ENCODE measurements at regions not wholly inside any gene's neighbourhood (a gene's known extent, or its start where the extent isn't known, plus 50 kb on each side); places are given as distances from the start of the nearest gene placed in this dataset.

GRCh38 chr4:105092356-105092755 is 54.3 kb upstream of the TET2 start:
- no peaks in the 10 kb centered on the region for H3K27me3 ChIP-seq (replicated peaks in 1 of 2; ENCODE audit: control insufficient read depth in 2 of 2, insufficient read depth in 2 of 2, low read length in 1 of 2)
- DNase-seq (ENCODE audit: low read depth, low spot score) (no peak), FAIRE-seq (no peak), ATAC-seq (no peak)
- whole genome bisulfite sequencing (ENCODE audit: insufficient coverage, insufficient replicate concordance, low lambda C conversion rate, missing lambda C conversion rate), result 100% methylated on average over 1 of the region's 1 CpG
- no peaks in the 10 kb centered on the region for H3K4me1 ChIP-seq (ENCODE audit: control insufficient read depth, insufficient read depth, low read length)
- CTCF ChIA-PET, result no interaction called here
- H3K4me2 ChIP-seq (ENCODE audit: control insufficient read depth, insufficient read depth), result no peak overlapping the region
- peaks cover 10% of the 10 kb centered on the region for H3K9me3 ChIP-seq (replicated peaks; ENCODE audit: control insufficient read depth, insufficient read depth, low read length)
- TF ChIP-seq ETV6 (conservative IDR thresholded peaks at IDR 0.05 in 1 of 2, IDR thresholded peaks at IDR 0.05 in 1 of 2; ENCODE audit: borderline replicate concordance in 1 of 2, low read depth in 1 of 2), result no peak
- no peak for TF ChIP-seq EP300 (IDR thresholded peaks at IDR 0.05; ENCODE audit: borderline replicate concordance in 1 of 2, control insufficient read depth in 1 of 2, low read depth in 2 of 2, low read length in 2 of 2)
- no peak for TF ChIP-seq POLR2AphosphoS5 (IDR thresholded peaks at IDR 0.05; ENCODE audit: low read length)
- TF ChIP-seq MYC (IDR thresholded peaks at IDR 0.05; ENCODE audit: insufficient read depth, insufficient read length, insufficient replicate concordance, low read length, severe bottlenecking), result no peak
- no peak for TF ChIP-seq CEBPB (IDR thresholded peaks at IDR 0.05; ENCODE audit: borderline replicate concordance in 1 of 2, low read depth in 2 of 2, low read length in 2 of 2)
- no peak for TF ChIP-seq ZBTB11 (CRISPR knock-in tag; IDR thresholded peaks at IDR 0.05)
- no peak for TF ChIP-seq MXI1 (IDR thresholded peaks at IDR 0.05; ENCODE audit: low read depth, low read length)
- TF ChIP-seq, protein P1, sequence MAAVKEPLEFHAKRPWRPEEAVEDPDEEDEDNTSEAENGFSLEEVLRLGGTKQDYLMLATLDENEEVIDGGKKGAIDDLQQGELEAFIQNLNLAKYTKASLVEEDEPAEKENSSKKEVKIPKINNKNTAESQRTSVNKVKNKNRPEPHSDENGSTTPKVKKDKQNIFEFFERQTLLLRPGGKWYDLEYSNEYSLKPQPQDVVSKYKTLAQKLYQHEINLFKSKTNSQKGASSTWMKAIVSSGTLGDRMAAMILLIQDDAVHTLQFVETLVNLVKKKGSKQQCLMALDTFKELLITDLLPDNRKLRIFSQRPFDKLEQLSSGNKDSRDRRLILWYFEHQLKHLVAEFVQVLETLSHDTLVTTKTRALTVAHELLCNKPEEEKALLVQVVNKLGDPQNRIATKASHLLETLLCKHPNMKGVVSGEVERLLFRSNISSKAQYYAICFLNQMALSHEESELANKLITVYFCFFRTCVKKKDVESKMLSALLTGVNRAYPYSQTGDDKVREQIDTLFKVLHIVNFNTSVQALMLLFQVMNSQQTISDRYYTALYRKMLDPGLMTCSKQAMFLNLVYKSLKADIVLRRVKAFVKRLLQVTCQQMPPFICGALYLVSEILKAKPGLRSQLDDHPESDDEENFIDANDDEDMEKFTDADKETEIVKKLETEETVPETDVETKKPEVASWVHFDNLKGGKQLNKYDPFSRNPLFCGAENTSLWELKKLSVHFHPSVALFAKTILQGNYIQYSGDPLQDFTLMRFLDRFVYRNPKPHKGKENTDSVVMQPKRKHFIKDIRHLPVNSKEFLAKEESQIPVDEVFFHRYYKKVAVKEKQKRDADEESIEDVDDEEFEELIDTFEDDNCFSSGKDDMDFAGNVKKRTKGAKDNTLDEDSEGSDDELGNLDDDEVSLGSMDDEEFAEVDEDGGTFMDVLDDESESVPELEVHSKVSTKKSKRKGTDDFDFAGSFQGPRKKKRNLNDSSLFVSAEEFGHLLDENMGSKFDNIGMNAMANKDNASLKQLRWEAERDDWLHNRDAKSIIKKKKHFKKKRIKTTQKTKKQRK (IDR thresholded peaks at IDR 0.05; ENCODE audit: low read depth, low read length), result no peak
- TF ChIP-seq IRF3 (IDR thresholded peaks at IDR 0.05), result no peak
- no peaks in the 10 kb centered on the region for H4K20me1 ChIP-seq (ENCODE audit: control insufficient read depth, insufficient read depth)
- no peak overlapping the region for H3K4me3 ChIP-seq
- SMC1A ChIA-PET (ENCODE audit: uncharacterized antibody, unreplicated experiment), result interaction anchor here (1.4 kb wide), 1 partner anchor 13 kb away, joined by 3 read pairs; no protein-coding TSS in a partner anchor
- H3K36me3 ChIP-seq (ENCODE audit: control insufficient read depth in 2 of 2, insufficient read depth in 2 of 2, low read length in 1 of 2), result no peaks in the 10 kb centered on the region
- H2AFZ ChIP-seq (ENCODE audit: control insufficient read depth, low read depth, low read length), result no peak overlapping the region
- in situ Hi-C loops (cut with MboI), result no loop called here
- H3K9ac ChIP-seq (ENCODE audit: control insufficient read depth, insufficient read depth, low read length), result no peak overlapping the region
- no peaks in the 10 kb centered on the region for H3K79me2 ChIP-seq (ENCODE audit: control insufficient read depth, insufficient read depth, low read length)
- RAD21 ChIA-PET (ENCODE audit: unreplicated experiment), result no interaction called here
- BruUV-seq (replicated peaks), result no TSS peak
- H3K27ac ChIP-seq (ENCODE audit: control insufficient read depth, insufficient read depth), result no peak overlapping the region
- intact Hi-C loops (cut with micrococcal nuclease; ENCODE audit: unreplicated experiment), result no loop called here
- POLR2A ChIA-PET, result no interaction called here

Data from GM12878 (cell line).